ENCODE measurements at regions not wholly inside any gene's neighbourhood (a gene's known extent, or its start where the extent isn't known, plus 50 kb on each side); places are given as distances from the start of the nearest gene placed in this dataset.

DNA sequence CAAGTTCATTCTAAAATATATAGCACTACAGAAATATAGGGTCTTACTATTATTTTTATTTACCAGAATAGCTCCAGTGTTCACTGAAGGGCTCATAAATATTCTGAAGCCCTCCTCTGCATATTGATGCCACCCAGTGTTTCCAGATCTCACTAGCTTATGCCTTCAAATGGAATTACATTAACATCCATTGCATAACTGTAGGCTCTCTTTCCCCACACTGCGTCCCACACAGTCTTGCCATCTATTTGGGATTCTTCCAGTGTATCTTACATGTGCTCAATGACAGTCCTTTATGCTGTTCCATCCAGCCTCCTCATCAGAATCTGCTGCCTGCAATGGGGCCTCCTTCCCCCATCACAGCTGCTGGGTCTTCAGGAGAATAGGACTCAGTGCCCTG is 137.2 kb downstream of the CYSLTR2 start:
- intact Hi-C loops (cut with DNase I) = no loop called here
- Histone ChIP-seq H3K4me1 (peaks cover 0 to 8% of the 10 kb centered on the region in 2 donors), H3K9me3 (no peaks in the 10 kb centered on the region), H3K27me3 (no peaks in the 10 kb centered on the region), H3K36me3 (no peaks in the 10 kb centered on the region), H3K4me3 (no peak overlapping the region), H3K27ac (no peak overlapping the region)
- ATAC-seq (peak; percentile 26), DNase-seq (no peak)
- TF ChIP-seq, protein P1, sequence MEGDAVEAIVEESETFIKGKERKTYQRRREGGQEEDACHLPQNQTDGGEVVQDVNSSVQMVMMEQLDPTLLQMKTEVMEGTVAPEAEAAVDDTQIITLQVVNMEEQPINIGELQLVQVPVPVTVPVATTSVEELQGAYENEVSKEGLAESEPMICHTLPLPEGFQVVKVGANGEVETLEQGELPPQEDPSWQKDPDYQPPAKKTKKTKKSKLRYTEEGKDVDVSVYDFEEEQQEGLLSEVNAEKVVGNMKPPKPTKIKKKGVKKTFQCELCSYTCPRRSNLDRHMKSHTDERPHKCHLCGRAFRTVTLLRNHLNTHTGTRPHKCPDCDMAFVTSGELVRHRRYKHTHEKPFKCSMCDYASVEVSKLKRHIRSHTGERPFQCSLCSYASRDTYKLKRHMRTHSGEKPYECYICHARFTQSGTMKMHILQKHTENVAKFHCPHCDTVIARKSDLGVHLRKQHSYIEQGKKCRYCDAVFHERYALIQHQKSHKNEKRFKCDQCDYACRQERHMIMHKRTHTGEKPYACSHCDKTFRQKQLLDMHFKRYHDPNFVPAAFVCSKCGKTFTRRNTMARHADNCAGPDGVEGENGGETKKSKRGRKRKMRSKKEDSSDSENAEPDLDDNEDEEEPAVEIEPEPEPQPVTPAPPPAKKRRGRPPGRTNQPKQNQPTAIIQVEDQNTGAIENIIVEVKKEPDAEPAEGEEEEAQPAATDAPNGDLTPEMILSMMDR (IDR thresholded peaks at IDR 0.05) = no peak

DNA sequence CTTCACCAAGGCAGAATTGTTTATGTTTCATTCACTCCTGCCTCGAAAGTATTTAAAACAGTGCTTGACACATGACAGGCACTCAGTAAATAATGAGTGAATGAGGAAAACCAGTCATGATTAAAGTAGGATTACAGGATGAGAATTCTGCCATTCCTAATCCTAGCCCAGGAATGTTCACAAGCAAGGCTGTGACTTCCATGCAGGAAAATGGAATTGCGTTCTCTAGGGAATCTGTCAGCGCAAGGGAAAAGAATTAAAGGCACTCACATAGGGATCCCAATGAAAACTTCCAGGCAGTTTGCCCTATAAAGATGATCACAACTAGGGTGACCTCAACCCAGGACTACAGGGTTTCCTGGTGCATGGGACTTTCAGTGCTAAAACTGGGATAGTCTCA is 143.4 kb downstream of the CYSLTR2 start:
- no peaks in the 10 kb centered on the region for H3K27me3 ChIP-seq
- H3K36me3 ChIP-seq = no peaks in the 10 kb centered on the region
- ATAC-seq (no peak), DNase-seq (no peak)
- H3K9me3 ChIP-seq = no peaks in the 10 kb centered on the region
- no peaks in the 10 kb centered on the region for H3K4me1 ChIP-seq
- TF ChIP-seq, protein P1 (IDR thresholded peaks at IDR 0.05) = no peak
- no peak overlapping the region for H3K4me3 ChIP-seq
- H3K27ac ChIP-seq = no peak overlapping the region
- intact Hi-C loops (cut with DNase I) = no loop called here

DNA sequence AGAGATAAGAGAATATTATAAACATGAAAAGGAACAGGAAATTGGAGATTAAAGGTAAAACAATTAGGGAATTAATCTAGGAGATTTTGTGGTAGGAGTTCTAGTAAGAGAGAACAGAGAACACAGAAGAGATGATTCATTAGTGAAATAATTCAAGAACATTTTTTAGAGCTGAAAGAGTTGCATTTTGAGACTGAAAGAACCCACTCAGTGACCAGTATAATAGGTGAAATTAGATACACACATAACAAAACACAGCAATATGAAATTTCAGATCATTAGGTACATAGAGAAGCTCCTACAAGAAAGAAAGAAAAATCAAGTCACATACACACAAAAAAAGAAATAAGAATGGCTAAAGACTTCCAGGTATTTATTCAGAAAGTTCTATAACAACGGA is 144.0 kb downstream of the CYSLTR2 start:
- intact Hi-C loops (cut with DNase I) = no loop called here
- no peaks in the 10 kb centered on the region for H3K9me3 ChIP-seq
- no peak for ATAC-seq
- H3K4me1 ChIP-seq = no peaks in the 10 kb centered on the region
- H3K4me3 ChIP-seq = no peak overlapping the region
- DNase-seq = no peak
- TF ChIP-seq, protein P1 (IDR thresholded peaks at IDR 0.05) = no peak
- no peaks in the 10 kb centered on the region for H3K27me3 ChIP-seq
- H3K27ac ChIP-seq = no peak overlapping the region
- no peaks in the 10 kb centered on the region for H3K36me3 ChIP-seq

DNA sequence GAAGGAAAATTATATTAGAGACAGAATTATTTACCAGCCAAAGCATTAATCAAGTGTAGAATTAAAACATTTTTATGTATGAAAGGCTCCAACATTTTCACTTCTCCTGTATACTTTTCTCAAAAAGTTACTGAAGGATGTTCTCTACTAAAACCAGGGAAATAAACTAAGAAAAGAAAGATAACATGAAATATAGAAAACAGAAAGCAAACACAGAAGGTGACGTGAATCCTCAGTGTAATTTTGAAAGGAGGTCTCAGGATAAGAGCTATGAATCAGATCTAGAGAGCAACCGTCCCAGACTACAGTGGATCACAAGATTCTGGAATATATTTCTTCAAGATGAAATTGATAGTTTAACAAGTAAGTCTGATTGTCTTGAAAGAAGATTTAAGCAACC is 144.5 kb downstream of the CYSLTR2 start:
- no peak overlapping the region for H3K4me3 ChIP-seq
- ATAC-seq = no peak
- H3K9me3 ChIP-seq = no peaks in the 10 kb centered on the region
- DNase-seq = no peak
- no peaks in the 10 kb centered on the region for H3K27me3 ChIP-seq
- H3K27ac ChIP-seq = no peak overlapping the region
- TF ChIP-seq, protein P1 (IDR thresholded peaks at IDR 0.05) = no peak
- no peaks in the 10 kb centered on the region for H3K4me1 ChIP-seq
- H3K36me3 ChIP-seq = no peaks in the 10 kb centered on the region
- intact Hi-C loops (cut with DNase I) = no loop called here

DNA sequence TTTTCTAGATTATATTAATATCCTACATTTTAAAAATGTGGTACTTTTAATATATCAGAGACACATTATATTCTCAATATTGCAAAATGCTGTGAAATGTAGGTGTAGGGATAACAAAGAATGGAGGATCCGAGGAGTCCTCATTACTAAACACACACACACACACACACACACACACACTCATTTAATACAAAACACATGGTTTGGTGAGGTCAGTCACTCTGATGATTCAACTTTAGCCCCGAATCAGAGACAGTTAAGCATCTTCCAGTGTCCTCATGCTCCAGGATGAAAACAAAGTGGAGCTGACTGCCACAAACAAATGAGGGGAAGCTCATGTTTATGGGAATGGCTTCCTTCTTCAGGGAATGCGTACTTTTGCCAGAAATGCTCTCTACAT is 147.5 kb downstream of the CYSLTR2 start:
- ATAC-seq = no peak
- Histone ChIP-seq H3K9me3 (no peaks in the 10 kb centered on the region), H3K36me3 (no peaks in the 10 kb centered on the region), H3K27ac (no peak overlapping the region), H3K4me1 (no peaks in the 10 kb centered on the region), H3K27me3 (no peaks in the 10 kb centered on the region), H3K4me3 (no peak overlapping the region)
- DNase-seq = no peak
- intact Hi-C loops (cut with DNase I) = no loop called here
- TF ChIP-seq, protein P1 (IDR thresholded peaks at IDR 0.05) = no peak
